Panc1 (cell line): ENCODE measurements at regions not wholly inside any gene's neighbourhood (a gene's known extent, or its start where the extent isn't known, plus 50 kb on each side); places are given as distances from the start of the nearest gene placed in this dataset.

Experiments used
- POLR2AphosphoS5 ChIP-seq: IDR thresholded peaks from 2 replicates; pipeline ENCODE4 v1.6.1; 2012; ENCODE audit warnings: mild to moderate bottlenecking, low read depth, low read length, moderate library complexity
- SIN3A ChIP-seq: IDR thresholded peaks from 2 replicates; pipeline ENCODE4 v1.6.1; 2012; ENCODE audit warnings: low read depth, mild to moderate bottlenecking, low read length, moderate library complexity, borderline replicate concordance; ENCODE audit not compliant: insufficient read depth
- TCF7L2 ChIP-seq: IDR thresholded peaks from 2 replicates; pipeline ENCODE4 v1.6.1; 2011; ENCODE audit warnings: mild to moderate bottlenecking, low read depth, low read length, inconsistent platforms
- TF ChIP-seq, protein P1 (sequence below): fragments of 450-650 bp; IDR thresholded peaks from 2 replicates; pipeline ENCODE4 v1.5.1; 2017; ENCODE audit warnings: mild to moderate bottlenecking
- TF ChIP-seq, protein P2 (sequence below), 2 experiments: IDR thresholded peaks; 2 replicates each; pipeline ENCODE4 v1.6.1; 2011 to 2012; ENCODE audit warnings: low read depth in 2 of 2, control low read depth in 1 of 2, low read length in 1 of 2, mild to moderate bottlenecking in 1 of 2, moderate library complexity in 1 of 2; ENCODE audit not compliant: insufficient read depth in 1 of 2

GRCh38 chr3:177961784-177962183, 574.5 kb upstream of the KCNMB2 start:
- TF ChIP-seq, protein P1, sequence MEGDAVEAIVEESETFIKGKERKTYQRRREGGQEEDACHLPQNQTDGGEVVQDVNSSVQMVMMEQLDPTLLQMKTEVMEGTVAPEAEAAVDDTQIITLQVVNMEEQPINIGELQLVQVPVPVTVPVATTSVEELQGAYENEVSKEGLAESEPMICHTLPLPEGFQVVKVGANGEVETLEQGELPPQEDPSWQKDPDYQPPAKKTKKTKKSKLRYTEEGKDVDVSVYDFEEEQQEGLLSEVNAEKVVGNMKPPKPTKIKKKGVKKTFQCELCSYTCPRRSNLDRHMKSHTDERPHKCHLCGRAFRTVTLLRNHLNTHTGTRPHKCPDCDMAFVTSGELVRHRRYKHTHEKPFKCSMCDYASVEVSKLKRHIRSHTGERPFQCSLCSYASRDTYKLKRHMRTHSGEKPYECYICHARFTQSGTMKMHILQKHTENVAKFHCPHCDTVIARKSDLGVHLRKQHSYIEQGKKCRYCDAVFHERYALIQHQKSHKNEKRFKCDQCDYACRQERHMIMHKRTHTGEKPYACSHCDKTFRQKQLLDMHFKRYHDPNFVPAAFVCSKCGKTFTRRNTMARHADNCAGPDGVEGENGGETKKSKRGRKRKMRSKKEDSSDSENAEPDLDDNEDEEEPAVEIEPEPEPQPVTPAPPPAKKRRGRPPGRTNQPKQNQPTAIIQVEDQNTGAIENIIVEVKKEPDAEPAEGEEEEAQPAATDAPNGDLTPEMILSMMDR, result no peak
- TF ChIP-seq, protein P2, sequence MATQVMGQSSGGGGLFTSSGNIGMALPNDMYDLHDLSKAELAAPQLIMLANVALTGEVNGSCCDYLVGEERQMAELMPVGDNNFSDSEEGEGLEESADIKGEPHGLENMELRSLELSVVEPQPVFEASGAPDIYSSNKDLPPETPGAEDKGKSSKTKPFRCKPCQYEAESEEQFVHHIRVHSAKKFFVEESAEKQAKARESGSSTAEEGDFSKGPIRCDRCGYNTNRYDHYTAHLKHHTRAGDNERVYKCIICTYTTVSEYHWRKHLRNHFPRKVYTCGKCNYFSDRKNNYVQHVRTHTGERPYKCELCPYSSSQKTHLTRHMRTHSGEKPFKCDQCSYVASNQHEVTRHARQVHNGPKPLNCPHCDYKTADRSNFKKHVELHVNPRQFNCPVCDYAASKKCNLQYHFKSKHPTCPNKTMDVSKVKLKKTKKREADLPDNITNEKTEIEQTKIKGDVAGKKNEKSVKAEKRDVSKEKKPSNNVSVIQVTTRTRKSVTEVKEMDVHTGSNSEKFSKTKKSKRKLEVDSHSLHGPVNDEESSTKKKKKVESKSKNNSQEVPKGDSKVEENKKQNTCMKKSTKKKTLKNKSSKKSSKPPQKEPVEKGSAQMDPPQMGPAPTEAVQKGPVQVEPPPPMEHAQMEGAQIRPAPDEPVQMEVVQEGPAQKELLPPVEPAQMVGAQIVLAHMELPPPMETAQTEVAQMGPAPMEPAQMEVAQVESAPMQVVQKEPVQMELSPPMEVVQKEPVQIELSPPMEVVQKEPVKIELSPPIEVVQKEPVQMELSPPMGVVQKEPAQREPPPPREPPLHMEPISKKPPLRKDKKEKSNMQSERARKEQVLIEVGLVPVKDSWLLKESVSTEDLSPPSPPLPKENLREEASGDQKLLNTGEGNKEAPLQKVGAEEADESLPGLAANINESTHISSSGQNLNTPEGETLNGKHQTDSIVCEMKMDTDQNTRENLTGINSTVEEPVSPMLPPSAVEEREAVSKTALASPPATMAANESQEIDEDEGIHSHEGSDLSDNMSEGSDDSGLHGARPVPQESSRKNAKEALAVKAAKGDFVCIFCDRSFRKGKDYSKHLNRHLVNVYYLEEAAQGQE (IDR thresholded peaks at IDR 0.05; ENCODE audit: insufficient read depth in 1 of 2, low read depth in 2 of 2, low read length in 1 of 2), result no peak
- TF ChIP-seq SIN3A (no peak), POLR2AphosphoS5 (no peak), TCF7L2 (no peak)
